HG03439 (cell line): ENCODE measurements at regions not wholly inside any gene's neighbourhood (a gene's known extent, or its start where the extent isn't known, plus 50 kb on each side); places are given as distances from the start of the nearest gene placed in this dataset.
"Not testable (repeated sequence)": the region's sequence is repeated elsewhere in the genome, so short reads cannot be mapped to it uniquely, and the experiment has no call there.

Experiments used
- ATAC-seq: cut with Tn5 transposase; IDR thresholded peaks from one replicate; pipeline ENCODE4 v1.9.1; 2021; ENCODE audit warnings: mild to moderate bottlenecking, moderate library complexity; ENCODE audit not compliant: unreplicated experiment

GRCh38 chr2:153308466-153308865 is 170.1 kb downstream of the RPRM start:
- no peak for ATAC-seq

- no peak for ATAC-seq
Measured at GRCh38 chr2:153307223-153307622, 171.3 kb downstream of the RPRM start.

DNA sequence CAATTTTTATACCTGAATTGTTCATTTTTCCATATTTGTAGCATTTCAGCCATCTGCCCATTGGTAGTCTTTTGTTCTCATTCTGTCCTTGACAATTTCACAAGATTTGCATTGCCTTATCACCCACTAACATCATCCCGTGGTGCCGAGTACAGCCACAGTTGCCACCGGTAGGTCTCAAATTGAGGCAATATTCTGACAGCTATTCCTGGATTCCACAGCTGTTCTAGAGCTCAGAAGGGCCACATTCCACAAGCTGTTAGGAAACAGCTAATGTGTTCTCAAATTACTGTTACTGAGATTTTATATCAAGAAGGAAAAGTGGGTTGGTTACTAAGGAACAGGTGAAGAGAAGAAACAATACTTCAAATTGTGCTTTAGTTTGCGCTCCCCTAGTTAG is 178.8 kb downstream of the RPRM start:
- no peak for ATAC-seq

- ATAC-seq, result no peak
Measured at GRCh38 chr2:153299217-153299616, 179.3 kb downstream of the RPRM start.

DNA sequence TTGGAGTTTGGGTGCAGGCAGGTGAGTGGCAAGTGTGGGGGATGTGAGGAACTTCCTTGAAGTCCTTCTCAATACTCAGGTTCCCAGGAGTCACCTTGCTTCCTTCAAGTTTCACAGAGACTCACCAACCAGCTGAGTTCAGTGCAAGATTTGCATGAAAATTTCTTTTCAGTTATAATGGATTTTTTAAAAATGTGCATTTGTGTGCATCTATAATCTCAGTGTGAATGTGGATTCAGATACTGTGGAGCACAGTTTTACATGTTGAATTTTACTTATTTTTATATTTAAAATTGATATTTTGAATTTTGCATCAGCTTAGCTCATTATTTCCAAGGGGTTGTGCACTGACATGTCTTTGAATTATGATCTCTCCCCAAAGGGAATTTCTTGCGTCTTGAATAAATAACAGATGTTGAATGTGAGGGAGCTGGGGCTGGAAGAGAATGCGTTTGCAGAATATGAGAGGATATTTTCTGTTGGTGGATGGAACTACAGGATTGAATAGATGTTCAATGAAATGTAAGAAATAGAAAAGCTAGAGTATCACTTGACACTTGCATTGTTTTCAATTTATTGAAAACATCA is 184.3 kb downstream of the RPRM start:
- ATAC-seq, result no peak

DNA sequence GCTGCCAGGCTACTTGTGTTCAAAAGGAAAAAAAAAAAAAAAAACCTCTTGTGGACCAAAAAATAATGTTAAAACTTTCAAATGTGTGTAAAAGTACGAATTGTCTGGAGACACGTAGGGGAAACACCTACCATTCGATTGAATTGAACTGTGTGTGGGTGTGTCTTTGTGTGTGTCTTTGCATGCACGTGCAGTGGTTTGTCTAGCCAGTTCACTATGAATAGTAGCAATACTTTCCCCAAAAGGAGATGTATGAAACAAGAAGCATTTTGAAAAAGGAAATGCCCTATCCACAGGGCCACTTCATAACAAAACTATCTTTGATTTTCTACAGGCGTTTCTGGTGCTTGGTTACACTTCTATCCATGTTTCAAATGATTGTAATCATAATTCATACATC is 186.8 kb downstream of the RPRM start:
- ATAC-seq, result no peak

DNA sequence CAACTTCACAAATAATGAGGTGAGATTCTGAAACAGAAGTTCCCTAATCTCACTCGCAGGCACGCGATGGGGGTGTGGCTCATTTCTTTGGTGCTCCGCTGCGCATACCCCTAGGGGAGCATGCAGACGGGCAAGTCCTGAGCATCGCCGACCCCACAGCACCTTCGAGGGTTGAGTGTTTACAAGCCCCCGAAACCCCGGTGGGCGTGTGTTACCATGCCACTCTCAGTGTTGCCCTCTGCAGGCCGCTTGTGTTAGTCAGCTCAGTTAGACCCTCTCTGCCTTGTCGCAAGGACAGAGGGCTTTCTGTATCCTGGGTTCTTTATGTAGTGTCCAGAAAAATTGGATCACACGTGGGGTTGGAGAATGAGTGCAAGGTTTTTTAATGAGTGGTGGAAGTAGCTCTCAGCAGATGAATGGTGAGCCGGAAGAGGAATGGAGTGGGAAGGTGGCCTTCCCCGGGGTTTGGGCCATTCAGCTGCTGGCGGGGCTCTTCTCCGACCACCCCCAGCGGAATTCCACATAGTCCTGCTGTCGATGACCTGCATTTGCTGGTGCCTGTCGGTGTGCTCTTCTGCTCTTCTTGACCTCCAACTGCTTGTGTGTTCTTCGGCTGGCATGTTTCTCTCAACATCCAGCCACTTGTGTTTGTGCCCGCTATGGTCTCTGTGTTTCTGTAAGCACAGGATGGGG is 191.3 kb downstream of the RPRM start:
- ATAC-seq, result no peak

DNA sequence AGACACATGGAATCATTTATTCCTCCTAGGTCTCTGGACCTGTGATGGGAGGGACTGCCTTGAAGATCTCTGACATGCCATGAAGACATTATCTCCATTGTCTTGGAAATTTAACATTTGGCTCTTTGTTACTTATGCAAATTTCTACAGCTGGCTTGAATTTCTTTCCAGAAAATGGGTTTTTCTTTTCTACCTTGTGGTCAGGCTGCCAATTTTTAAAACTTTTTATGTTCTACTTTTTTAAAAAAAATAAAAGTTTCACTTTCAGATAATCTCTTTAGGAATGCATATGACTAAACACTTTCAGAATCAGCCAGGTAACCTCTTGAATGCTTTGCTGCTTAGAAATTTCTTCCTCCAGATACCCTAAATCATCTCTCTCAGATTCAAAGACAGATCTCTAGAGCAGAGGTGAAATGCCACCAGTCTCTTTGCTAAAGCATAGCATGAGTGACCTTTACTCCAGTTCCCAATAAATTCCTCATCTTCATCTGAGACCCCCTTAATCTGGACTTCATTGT is 209.6 kb downstream of the RPRM start:
- no peak for ATAC-seq

DNA sequence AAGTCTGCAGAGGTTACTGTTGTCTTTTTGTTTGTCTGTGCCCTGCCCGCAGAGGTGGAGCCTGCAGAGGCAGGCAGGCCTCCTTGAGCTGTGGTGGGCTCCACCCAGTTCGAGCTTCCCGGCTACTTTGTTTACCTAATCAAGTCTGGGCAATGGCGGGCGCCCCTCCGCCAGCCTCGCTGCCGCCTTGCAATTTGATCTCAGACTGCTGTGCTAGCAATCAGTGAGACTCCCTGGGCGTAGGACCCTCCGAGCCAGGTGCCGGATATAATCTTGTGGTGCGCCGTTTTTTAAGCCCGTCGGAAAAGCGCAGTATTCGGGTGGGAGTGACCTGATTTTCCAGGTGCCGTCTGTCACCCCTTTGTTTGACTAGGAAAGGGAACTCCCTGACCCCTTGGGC is 221.7 kb downstream of the RPRM start:
- ATAC-seq, result not testable (repeated sequence)

- not testable (repeated sequence) for ATAC-seq
Measured at GRCh38 chr2:153246636-153247035, 231.9 kb downstream of the RPRM start.

DNA sequence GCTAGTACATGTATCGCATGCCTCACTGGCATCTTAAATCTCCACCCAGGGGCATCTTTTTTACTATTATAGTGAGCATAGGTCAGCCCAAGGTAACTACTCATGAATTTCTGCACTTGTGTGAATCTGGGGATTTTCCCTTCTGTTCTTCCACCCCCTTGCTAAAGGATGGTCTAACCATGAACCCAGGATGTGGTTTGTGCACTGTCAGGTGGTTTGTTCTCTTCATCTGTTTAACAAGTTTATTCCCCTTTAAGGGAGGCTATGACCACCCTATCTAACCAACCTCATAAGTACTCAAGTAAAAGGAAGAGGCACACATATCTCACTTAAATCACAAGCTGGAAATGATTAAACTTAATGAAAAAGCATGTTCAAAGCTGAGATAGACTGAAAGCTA is 243.0 kb downstream of the RPRM start:
- peak; percentile 61 for ATAC-seq

DNA sequence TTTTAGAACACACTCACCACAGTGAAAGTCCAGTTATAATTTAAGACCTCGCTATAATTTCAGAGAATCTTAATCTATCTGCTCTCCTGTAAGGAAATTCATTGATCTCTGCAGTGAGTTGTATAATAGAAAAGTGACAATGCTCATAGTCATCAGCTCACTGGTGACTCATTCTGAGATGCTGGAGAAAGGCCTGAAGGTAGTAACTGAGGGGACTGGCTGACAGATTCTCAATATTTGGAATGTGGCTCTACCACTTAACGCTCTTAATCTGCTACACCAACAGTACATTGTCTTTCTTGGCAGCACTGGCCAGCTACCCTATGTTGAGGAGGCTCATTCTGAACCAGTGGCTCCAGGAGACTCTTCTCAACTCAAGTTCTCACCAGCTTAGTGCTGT is 246.1 kb downstream of the RPRM start:
- ATAC-seq, result no peak

DNA sequence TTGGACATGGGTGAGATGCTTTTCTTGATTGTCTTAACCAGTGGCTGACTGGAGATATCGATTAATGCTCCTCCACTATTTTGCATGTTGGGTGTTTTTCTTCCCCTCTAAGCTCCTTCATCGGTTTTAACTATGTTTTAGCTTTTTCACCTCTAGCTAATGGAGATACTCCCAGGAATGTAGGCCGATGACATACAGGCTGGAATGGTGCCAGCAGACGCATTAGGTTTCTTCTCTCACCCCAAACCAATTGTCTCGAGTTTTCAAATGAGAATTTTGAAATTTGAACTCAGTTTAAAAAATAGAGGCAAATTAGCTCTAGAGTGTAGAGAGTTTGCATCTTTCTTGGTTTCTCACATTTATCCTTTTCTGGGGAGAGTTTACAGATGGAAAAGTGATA is 247.6 kb downstream of the RPRM start:
- no peak for ATAC-seq

DNA sequence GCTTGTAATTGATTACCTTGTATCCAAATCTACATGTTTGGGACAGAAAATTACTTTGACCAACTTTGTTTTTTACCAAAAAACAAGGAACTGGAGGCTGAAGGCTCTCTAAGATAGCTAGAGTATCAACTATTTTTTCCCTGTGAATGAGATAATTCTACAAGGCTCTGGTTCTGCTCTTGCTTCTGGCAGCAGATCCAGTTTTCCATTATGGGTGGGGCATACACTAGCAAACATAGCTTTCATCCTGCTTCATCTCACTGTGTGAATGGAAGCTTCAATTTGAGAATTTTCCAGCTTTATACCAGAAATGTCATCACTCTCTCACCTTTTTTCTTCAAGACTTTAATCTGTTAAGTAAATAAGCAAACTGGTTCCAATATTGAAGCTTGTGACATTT is 249.7 kb downstream of the RPRM start:
- ATAC-seq, result no peak

DNA sequence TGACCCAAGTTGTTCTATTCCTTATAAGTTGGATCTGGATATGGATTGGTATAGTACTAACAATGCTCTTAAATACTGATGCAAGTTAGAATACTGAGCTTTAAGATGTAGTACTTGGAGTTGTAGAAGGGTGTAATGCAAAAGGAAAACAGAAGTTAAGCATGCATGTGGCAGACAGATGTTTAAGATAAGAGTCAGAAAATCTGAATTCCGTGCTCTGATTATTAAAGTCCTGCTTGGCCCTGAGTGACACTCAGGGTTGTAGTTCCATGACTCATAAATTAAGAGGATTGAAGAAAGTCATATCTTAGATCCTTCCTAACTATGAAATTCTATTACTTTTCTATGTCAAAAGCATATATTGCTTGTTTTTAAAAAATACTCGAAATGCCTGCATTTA is 250.6 kb downstream of the RPRM start:
- ATAC-seq, result no peak

GRCh38 chr2:153222231-153223165 is 256.1 kb downstream of the RPRM start:
- no peak for ATAC-seq

GRCh38 chr2:153221506-153221905 is 257.1 kb downstream of the RPRM start:
- no peak for ATAC-seq

GRCh38 chr2:153221087-153221486 is 257.5 kb downstream of the RPRM start:
- ATAC-seq, result no peak

GRCh38 chr2:153218851-153219250 is 259.7 kb downstream of the RPRM start:
- no peak for ATAC-seq

DNA sequence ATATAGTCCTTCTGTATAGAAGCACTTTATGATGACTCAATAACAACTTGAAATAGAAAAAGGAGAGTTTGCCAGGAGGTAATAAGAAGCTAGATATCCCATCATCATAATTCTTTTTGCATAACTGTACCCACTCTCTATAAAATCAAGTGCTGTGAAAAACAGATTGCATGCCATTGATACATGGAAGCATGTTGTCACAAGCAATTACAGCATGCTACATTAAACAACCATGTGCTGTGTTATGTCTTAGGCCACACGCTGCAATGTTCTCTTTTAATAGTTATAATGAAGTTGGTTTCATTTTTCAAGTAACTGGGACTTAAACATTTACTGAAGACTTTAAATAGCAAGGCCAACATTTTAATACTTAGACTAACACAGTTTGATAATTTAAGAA is 264.2 kb downstream of the RPRM start:
- ATAC-seq, result no peak

DNA sequence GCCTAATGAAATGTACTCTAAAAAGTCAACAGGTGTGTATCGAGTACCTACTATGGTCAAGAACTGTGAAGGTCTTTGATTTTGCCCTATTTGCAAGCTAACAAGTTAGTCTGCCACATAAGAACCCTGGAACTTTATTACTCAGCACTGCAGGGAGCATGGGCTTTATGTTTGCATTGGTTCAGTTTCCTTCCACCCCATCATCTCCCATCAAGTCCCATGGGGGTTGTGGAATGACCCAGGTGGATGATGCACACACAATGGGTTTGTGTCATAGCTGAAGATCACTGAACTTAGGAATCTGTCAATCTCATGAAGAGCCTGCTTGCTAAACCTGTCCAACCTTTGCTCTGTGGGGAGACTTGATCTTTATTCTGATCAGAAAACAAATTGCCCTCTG is 265.5 kb downstream of the RPRM start:
- ATAC-seq, result no peak
